ENCODE measurements at regions not wholly inside any gene's neighbourhood (a gene's known extent, or its start where the extent isn't known, plus 50 kb on each side); places are given as distances from the start of the nearest gene placed in this dataset.

GRCh38 chr10:29820890-29821461, 186.2 kb upstream of the SVIL start:
- H3K36me3 ChIP-seq (ENCODE audit: insufficient read depth, low read length) = no peaks in the 10 kb centered on the region
- no peaks in the 10 kb centered on the region for H3K79me2 ChIP-seq (ENCODE audit: insufficient read depth, low read length)
- H3K4me3 ChIP-seq (ENCODE audit: low read length, poor library complexity, severe bottlenecking) = no peak overlapping the region
- H3F3A ChIP-seq (ENCODE audit: low read depth) = no peaks in the 10 kb centered on the region
- no peaks in the 10 kb centered on the region for H4K20me1 ChIP-seq (ENCODE audit: insufficient read depth, low read length, poor library complexity, severe bottlenecking)
- H3K4me1 ChIP-seq (ENCODE audit: insufficient read depth, low read length, poor library complexity, severe bottlenecking) = no peaks in the 10 kb centered on the region
- no peaks in the 10 kb centered on the region for H3K27me3 ChIP-seq (ENCODE audit: insufficient read depth, low read length, poor library complexity, severe bottlenecking)
- H3K9ac ChIP-seq (ENCODE audit: low read depth, low read length, poor library complexity, severe bottlenecking) = no peak overlapping the region
- TF ChIP-seq, protein P1, sequence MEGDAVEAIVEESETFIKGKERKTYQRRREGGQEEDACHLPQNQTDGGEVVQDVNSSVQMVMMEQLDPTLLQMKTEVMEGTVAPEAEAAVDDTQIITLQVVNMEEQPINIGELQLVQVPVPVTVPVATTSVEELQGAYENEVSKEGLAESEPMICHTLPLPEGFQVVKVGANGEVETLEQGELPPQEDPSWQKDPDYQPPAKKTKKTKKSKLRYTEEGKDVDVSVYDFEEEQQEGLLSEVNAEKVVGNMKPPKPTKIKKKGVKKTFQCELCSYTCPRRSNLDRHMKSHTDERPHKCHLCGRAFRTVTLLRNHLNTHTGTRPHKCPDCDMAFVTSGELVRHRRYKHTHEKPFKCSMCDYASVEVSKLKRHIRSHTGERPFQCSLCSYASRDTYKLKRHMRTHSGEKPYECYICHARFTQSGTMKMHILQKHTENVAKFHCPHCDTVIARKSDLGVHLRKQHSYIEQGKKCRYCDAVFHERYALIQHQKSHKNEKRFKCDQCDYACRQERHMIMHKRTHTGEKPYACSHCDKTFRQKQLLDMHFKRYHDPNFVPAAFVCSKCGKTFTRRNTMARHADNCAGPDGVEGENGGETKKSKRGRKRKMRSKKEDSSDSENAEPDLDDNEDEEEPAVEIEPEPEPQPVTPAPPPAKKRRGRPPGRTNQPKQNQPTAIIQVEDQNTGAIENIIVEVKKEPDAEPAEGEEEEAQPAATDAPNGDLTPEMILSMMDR (conservative IDR thresholded peaks at IDR 0.05; ENCODE audit: low read length) = no peak
- no peak for TF ChIP-seq EZH2phosphoT487 (IDR thresholded peaks at IDR 0.05; ENCODE audit: borderline replicate concordance)
- H2AFZ ChIP-seq (ENCODE audit: low read length) = no peak overlapping the region
- H3K4me2 ChIP-seq (ENCODE audit: low read depth, low read length, poor library complexity, severe bottlenecking) = no peak overlapping the region
- no peaks in the 10 kb centered on the region for H3K9me2 ChIP-seq (replicated peaks; ENCODE audit: low read depth, low read length)
- H3K9me3 ChIP-seq (ENCODE audit: insufficient read depth, low read depth, low read length) = no peaks in the 10 kb centered on the region

DNA sequence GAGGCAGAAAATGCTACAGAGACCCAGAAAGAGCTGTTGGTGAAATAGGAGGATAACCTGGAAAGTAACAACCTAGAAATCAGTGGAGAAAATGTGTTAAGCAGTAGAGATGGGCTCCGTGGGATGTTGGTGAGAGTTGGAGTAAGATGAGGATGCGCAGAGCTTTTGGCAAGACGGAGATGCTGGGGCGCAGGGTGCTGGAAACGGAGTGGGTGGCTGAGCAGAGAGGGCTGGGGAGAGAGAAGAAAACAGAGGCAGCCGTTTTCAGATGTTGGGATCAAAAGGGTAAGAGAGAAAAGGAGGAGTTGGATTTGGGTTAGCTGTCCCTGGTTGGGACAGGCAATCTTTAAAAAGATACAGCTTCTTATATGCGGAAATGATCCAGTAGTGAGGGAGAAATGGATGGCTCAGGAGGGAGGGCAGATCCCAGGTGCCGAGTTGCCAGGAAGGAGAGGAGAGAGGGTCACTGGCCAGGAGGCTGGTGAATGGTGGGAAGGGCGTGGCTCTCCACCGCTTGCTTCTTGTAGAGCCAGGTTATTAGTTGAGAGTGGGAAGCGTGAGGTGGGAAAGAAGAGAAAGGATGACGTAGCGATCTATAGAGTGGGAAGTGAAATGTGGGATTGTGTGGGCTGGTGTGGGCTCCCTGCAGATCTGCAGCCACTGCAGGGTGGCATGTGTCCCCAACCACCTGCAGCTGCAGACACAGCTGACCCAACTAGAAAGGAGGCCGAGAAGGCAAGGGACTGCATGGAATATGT, 182.2 kb upstream of the SVIL start:
- H3K9ac ChIP-seq (ENCODE audit: low read depth, low read length, poor library complexity, severe bottlenecking) = no peak overlapping the region
- H3K9me2 ChIP-seq (replicated peaks; ENCODE audit: low read depth, low read length) = no peaks in the 10 kb centered on the region
- no peak for TF ChIP-seq EZH2phosphoT487 (IDR thresholded peaks at IDR 0.05; ENCODE audit: borderline replicate concordance)
- H3K27me3 ChIP-seq (ENCODE audit: insufficient read depth, low read length, poor library complexity, severe bottlenecking) = no peaks in the 10 kb centered on the region
- H3K79me2 ChIP-seq (ENCODE audit: insufficient read depth, low read length) = no peaks in the 10 kb centered on the region
- no peaks in the 10 kb centered on the region for H3F3A ChIP-seq (ENCODE audit: low read depth)
- no peak overlapping the region for H3K4me3 ChIP-seq (ENCODE audit: low read length, poor library complexity, severe bottlenecking)
- H3K4me2 ChIP-seq (ENCODE audit: low read depth, low read length, poor library complexity, severe bottlenecking) = no peak overlapping the region
- H4K20me1 ChIP-seq (ENCODE audit: insufficient read depth, low read length, poor library complexity, severe bottlenecking) = no peaks in the 10 kb centered on the region
- peaks cover 5% of the 10 kb centered on the region for H3K4me1 ChIP-seq (ENCODE audit: insufficient read depth, low read length, poor library complexity, severe bottlenecking)
- H3K36me3 ChIP-seq (ENCODE audit: insufficient read depth, low read length) = no peaks in the 10 kb centered on the region
- no peaks in the 10 kb centered on the region for H3K9me3 ChIP-seq (ENCODE audit: insufficient read depth, low read depth, low read length)
- no peak overlapping the region for H2AFZ ChIP-seq (ENCODE audit: low read length)

GRCh38 chr10:29815572-29815971, 180.8 kb upstream of the SVIL start:
- TF ChIP-seq, protein P1 (conservative IDR thresholded peaks at IDR 0.05; ENCODE audit: low read length) = no peak
- no peak for TF ChIP-seq EZH2phosphoT487 (IDR thresholded peaks at IDR 0.05; ENCODE audit: borderline replicate concordance)
- Histone ChIP-seq H3K4me2 (ENCODE audit: low read depth, low read length, poor library complexity, severe bottlenecking) (no peak overlapping the region), H3K4me3 (ENCODE audit: low read length, poor library complexity, severe bottlenecking) (no peak overlapping the region), H3K4me1 (ENCODE audit: insufficient read depth, low read length, poor library complexity, severe bottlenecking) (peaks cover 16% of the 10 kb centered on the region), H2AFZ (ENCODE audit: low read length) (no peak overlapping the region), H4K20me1 (ENCODE audit: insufficient read depth, low read length, poor library complexity, severe bottlenecking) (no peaks in the 10 kb centered on the region), H3F3A (ENCODE audit: low read depth) (no peaks in the 10 kb centered on the region), H3K9me2 (replicated peaks; ENCODE audit: low read depth, low read length) (no peaks in the 10 kb centered on the region), H3K9ac (ENCODE audit: low read depth, low read length, poor library complexity, severe bottlenecking) (no peak overlapping the region), H3K36me3 (ENCODE audit: insufficient read depth, low read length) (no peaks in the 10 kb centered on the region), H3K79me2 (ENCODE audit: insufficient read depth, low read length) (no peaks in the 10 kb centered on the region), H3K9me3 (ENCODE audit: insufficient read depth, low read depth, low read length) (no peaks in the 10 kb centered on the region), H3K27me3 (ENCODE audit: insufficient read depth, low read length, poor library complexity, severe bottlenecking) (no peaks in the 10 kb centered on the region)

All from Loucy (cell line).